GM23248 (cell line): ENCODE measurements at regions not wholly inside any gene's neighbourhood (a gene's known extent, or its start where the extent isn't known, plus 50 kb on each side); places are given as distances from the start of the nearest gene placed in this dataset.

Experiments
- DNase-seq: peaks from one replicate; pipeline ENCODE4 v3.0.0-alpha.2; 2015
- H2AFZ ChIP-seq: fragments of 200-600 bp; sonication (generic); 2 replicates; pipeline ENCODE4 v1.6.1; 2016; ENCODE audit warnings: antibody characterized with exemption
- H3F3A ChIP-seq: fragments of 200-600 bp; sonication (generic); 2 replicates; pipeline ENCODE4 v1.6.1; 2016; ENCODE audit warnings: mild to moderate bottlenecking, antibody characterized with exemption, mixed run types; ENCODE audit not compliant: insufficient read depth
- H3K27ac ChIP-seq: fragments of 200-600 bp; sonication (generic); 2 replicates; pipeline ENCODE4 v1.5.1; 2016; ENCODE audit warnings: mild to moderate bottlenecking
- H3K27me3 ChIP-seq: fragments of 200-600 bp; sonication (generic); replicated peaks from 2 replicates; pipeline ENCODE4 v1.6.1; 2016; ENCODE audit warnings: mild to moderate bottlenecking; ENCODE audit not compliant: insufficient read depth
- H3K36me3 ChIP-seq: fragments of 200-600 bp; sonication (generic); 2 replicates; pipeline ENCODE4 v1.6.1; 2016; ENCODE audit warnings: low read depth, mild to moderate bottlenecking
- H3K4me1 ChIP-seq: fragments of 200-600 bp; sonication (generic); 2 replicates; pipeline ENCODE4 v1.6.1; 2016; ENCODE audit warnings: mild to moderate bottlenecking; ENCODE audit not compliant: insufficient read depth
- H3K4me2 ChIP-seq: fragments of 200-600 bp; sonication (generic); one replicate; pipeline ENCODE4 v1.6.1; 2016; ENCODE audit warnings: mild to moderate bottlenecking; ENCODE audit not compliant: unreplicated experiment
- H3K4me3 ChIP-seq: fragments of 200-600 bp; sonication (generic); 2 replicates; pipeline ENCODE4 v1.5.1; 2016; ENCODE audit warnings: mild to moderate bottlenecking
- H3K79me2 ChIP-seq: fragments of 200-600 bp; sonication (generic); 2 replicates; pipeline ENCODE4 v1.6.1; 2016; ENCODE audit warnings: mild to moderate bottlenecking; ENCODE audit not compliant: insufficient read depth
- H3K9ac ChIP-seq: fragments of 200-600 bp; sonication (generic); 2 replicates; pipeline ENCODE4 v1.6.1; 2016; ENCODE audit warnings: mild to moderate bottlenecking
- H3K9me2 ChIP-seq: fragments of 200-600 bp; sonication (generic); 2 replicates; pipeline ENCODE4 v1.6.1; 2016; ENCODE audit warnings: mixed run types, mild to moderate bottlenecking, moderate library complexity; ENCODE audit not compliant: insufficient read depth
- H3K9me3 ChIP-seq: fragments of 200-600 bp; sonication (generic); one replicate; pipeline ENCODE4 v1.6.1; 2017; ENCODE audit warnings: low read depth
- H4K20me1 ChIP-seq: fragments of 200-600 bp; sonication (generic); 2 replicates; pipeline ENCODE4 v1.6.0; 2016; ENCODE audit not compliant: insufficient read depth
- EZH2 ChIP-seq: fragments of 200-600 bp; sonication (generic); IDR thresholded peaks from 2 replicates; pipeline ENCODE4 v1.6.1; 2018; ENCODE audit warnings: antibody characterized with exemption, mild to moderate bottlenecking; ENCODE audit not compliant: insufficient read depth, poor library complexity, severe bottlenecking
- EZH2phosphoT487 ChIP-seq: fragments of 200-600 bp; sonication (generic); IDR thresholded peaks from 2 replicates; pipeline ENCODE4 v1.6.1; 2018; ENCODE audit warnings: antibody characterized with exemption, moderate library complexity, mild to moderate bottlenecking, low read depth; ENCODE audit not compliant: insufficient read depth
- WGBS, 2 experiments: methylation state at CpG; one replicate each; pipeline ENCODE4 v1.1.6; 2015 to 2017; ENCODE audit warnings: low lambda C conversion rate in 2 of 2, low coverage in 1 of 2; ENCODE audit errors: missing lambda C conversion rate in 2 of 2; 5-methylcytosine and 5-hydroxymethylcytosine counted together
- in situ Hi-C: fragments of 300-500 bp; cut with MboI; formaldehyde crosslinking; loops from 2 replicates; pipeline ENCODE4 v1.15.0; 2020

DNA sequence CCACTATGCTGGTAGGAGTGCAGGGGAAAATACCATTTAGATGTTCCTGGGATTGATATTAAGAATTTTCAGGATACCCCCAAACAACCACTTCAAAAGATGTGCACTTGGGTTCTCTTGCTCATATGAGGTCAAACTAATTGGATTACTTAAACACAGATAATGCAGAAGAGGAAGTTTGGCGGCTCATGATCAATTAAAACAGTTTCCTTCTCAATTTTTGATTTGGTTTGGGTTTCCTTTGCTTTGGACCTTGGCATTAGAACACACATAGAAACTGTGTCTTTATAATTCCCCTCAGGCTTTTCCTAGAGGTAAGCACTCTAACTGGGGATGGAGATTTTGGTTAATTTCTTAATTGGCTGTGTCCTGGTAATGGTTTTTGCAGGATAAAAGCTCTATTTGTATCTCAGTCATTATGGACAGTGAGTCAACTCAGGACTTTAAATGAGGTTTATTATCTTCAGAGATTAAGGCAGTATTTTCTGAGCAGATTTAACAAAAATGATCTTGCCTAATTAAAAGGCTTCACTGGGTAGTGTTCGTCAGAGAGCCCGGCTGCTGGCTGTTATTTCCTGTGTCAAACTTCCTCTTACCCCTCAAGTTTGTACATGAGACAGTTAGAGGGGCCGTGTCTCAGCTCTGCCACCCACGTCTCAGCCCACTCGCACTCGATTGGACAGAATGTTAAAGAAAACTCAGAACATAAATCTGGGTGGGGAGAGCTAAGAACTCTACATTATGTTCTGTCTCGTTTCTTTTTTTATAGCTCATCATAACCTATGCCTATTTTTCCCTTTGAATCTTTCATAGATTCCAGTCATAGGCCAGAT, 50.3 kb upstream of the PREP start:
- H3K4me1 ChIP-seq: no peaks in the 10 kb centered on the region
- H3K79me2 ChIP-seq: no peaks in the 10 kb centered on the region
- H4K20me1 ChIP-seq: no peaks in the 10 kb centered on the region
- no peaks in the 10 kb centered on the region for H3K9me3 ChIP-seq
- WGBS, 2 experiments: 77 to 83% methylated on average over 8 of the region's 8 CpGs
- no peaks in the 10 kb centered on the region for H3K36me3 ChIP-seq
- no peak overlapping the region for H3K4me3 ChIP-seq
- no peak for DNase-seq
- H3K9ac ChIP-seq: no peak overlapping the region
- no peaks in the 10 kb centered on the region for H3K9me2 ChIP-seq
- H3F3A ChIP-seq: no peaks in the 10 kb centered on the region
- H3K4me2 ChIP-seq: no peak overlapping the region
- H3K27ac ChIP-seq: no peak overlapping the region
- no peaks in the 10 kb centered on the region for H3K27me3 ChIP-seq
- TF ChIP-seq EZH2 (no peak), EZH2phosphoT487 (no peak)
- H2AFZ ChIP-seq: no peak overlapping the region
- in situ Hi-C loops: no loop called here
